ENCODE measurements at regions not wholly inside any gene's neighbourhood (a gene's known extent, or its start where the extent isn't known, plus 50 kb on each side); places are given as distances from the start of the nearest gene placed in this dataset.
"Not testable (repeated sequence)": the region's sequence is repeated elsewhere in the genome, so short reads cannot be mapped to it uniquely, and the experiment has no call there.

DNA sequence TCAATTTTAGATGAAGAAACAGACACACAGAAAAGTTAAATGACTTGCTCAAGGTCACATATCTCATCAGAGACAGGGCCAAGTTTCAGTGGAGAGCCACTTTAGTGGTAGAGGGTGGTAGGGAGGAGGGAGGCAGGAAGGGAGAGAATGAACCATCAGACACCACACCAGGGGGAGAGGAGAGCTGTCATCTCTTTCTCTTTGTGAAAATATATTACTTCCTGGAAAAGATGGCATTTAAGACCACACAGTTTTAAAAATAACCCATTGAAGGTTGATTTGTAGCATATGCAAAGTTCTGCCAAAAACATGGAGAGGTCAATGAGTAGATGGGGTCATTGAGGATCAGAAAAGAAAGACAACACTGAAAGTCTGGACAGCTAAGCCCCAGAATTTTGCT is 954.7 kb upstream of the DEFB115 start:
- TF ChIP-seq, protein P1, sequence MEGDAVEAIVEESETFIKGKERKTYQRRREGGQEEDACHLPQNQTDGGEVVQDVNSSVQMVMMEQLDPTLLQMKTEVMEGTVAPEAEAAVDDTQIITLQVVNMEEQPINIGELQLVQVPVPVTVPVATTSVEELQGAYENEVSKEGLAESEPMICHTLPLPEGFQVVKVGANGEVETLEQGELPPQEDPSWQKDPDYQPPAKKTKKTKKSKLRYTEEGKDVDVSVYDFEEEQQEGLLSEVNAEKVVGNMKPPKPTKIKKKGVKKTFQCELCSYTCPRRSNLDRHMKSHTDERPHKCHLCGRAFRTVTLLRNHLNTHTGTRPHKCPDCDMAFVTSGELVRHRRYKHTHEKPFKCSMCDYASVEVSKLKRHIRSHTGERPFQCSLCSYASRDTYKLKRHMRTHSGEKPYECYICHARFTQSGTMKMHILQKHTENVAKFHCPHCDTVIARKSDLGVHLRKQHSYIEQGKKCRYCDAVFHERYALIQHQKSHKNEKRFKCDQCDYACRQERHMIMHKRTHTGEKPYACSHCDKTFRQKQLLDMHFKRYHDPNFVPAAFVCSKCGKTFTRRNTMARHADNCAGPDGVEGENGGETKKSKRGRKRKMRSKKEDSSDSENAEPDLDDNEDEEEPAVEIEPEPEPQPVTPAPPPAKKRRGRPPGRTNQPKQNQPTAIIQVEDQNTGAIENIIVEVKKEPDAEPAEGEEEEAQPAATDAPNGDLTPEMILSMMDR (IDR thresholded peaks at IDR 0.05), result not testable (repeated sequence)
- not testable (repeated sequence) for TF ChIP-seq POLR2A (IDR thresholded peaks at IDR 0.05)

All from breast epithelium (tissue), 3 donors.